ENCODE measurements at regions not wholly inside any gene's neighbourhood (a gene's known extent, or its start where the extent isn't known, plus 50 kb on each side); places are given as distances from the start of the nearest gene placed in this dataset.

DNA sequence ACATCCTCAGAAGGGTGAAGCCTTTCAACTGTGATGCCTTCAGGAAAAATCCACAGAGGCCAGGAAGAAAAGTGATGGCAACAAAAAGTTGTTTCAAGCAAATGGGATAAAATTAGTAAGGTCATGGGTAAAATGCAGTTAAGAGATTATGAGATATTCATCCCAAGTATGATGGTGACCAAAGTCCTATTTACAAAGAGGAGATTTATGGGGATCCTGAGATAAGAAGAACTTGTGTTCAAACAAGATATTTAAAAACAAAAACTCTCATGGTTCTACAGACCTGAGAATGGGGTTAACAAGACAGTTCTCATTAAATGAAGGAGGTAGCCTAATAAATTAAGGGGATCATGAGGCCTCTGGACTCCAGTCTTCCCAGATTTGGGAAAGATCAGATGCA is 184.4 kb downstream of the FCRL5 start:
- Histone ChIP-seq H4K20me1 (ENCODE audit: insufficient read depth, low read length, poor library complexity, severe bottlenecking) (no peaks in the 10 kb centered on the region), H3K9me3 (ENCODE audit: insufficient read depth, low read depth, low read length) (no peaks in the 10 kb centered on the region), H3F3A (ENCODE audit: low read depth) (no peaks in the 10 kb centered on the region), H2AFZ (ENCODE audit: low read length) (0 out of 2 replicates have a peak overlapping the region, but pooled peaks have one; percentile 56), H3K9me2 (replicated peaks; ENCODE audit: low read depth, low read length) (no peaks in the 10 kb centered on the region), H3K36me3 (ENCODE audit: insufficient read depth, low read length) (no peaks in the 10 kb centered on the region), H3K9ac (ENCODE audit: low read depth, low read length, poor library complexity, severe bottlenecking) (no peak overlapping the region), H3K79me2 (ENCODE audit: insufficient read depth, low read length) (no peaks in the 10 kb centered on the region), H3K4me3 (ENCODE audit: low read length, poor library complexity, severe bottlenecking) (no peak overlapping the region), H3K4me2 (ENCODE audit: low read depth, low read length, poor library complexity, severe bottlenecking) (no peak overlapping the region), H3K27me3 (ENCODE audit: insufficient read depth, low read length, poor library complexity, severe bottlenecking) (no peaks in the 10 kb centered on the region), H3K4me1 (ENCODE audit: insufficient read depth, low read length, poor library complexity, severe bottlenecking) (peaks cover 23% of the 10 kb centered on the region)
- TF ChIP-seq, protein P1, sequence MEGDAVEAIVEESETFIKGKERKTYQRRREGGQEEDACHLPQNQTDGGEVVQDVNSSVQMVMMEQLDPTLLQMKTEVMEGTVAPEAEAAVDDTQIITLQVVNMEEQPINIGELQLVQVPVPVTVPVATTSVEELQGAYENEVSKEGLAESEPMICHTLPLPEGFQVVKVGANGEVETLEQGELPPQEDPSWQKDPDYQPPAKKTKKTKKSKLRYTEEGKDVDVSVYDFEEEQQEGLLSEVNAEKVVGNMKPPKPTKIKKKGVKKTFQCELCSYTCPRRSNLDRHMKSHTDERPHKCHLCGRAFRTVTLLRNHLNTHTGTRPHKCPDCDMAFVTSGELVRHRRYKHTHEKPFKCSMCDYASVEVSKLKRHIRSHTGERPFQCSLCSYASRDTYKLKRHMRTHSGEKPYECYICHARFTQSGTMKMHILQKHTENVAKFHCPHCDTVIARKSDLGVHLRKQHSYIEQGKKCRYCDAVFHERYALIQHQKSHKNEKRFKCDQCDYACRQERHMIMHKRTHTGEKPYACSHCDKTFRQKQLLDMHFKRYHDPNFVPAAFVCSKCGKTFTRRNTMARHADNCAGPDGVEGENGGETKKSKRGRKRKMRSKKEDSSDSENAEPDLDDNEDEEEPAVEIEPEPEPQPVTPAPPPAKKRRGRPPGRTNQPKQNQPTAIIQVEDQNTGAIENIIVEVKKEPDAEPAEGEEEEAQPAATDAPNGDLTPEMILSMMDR (conservative IDR thresholded peaks at IDR 0.05; ENCODE audit: low read length) = no peak
- no peak for TF ChIP-seq EZH2phosphoT487 (IDR thresholded peaks at IDR 0.05; ENCODE audit: borderline replicate concordance)

GRCh38 chr1:157367091-157367739 is 185.1 kb downstream of the FCRL5 start:
- Histone ChIP-seq H3K9ac (ENCODE audit: low read depth, low read length, poor library complexity, severe bottlenecking) (peak overlapping the region; percentile 15), H4K20me1 (ENCODE audit: insufficient read depth, low read length, poor library complexity, severe bottlenecking) (no peaks in the 10 kb centered on the region), H3K27me3 (ENCODE audit: insufficient read depth, low read length, poor library complexity, severe bottlenecking) (no peaks in the 10 kb centered on the region), H3K4me1 (ENCODE audit: insufficient read depth, low read length, poor library complexity, severe bottlenecking) (peaks cover 23% of the 10 kb centered on the region), H3K4me2 (ENCODE audit: low read depth, low read length, poor library complexity, severe bottlenecking) (peak overlapping the region; percentile 21), H3F3A (ENCODE audit: low read depth) (no peaks in the 10 kb centered on the region), H3K9me3 (ENCODE audit: insufficient read depth, low read depth, low read length) (no peaks in the 10 kb centered on the region), H3K9me2 (replicated peaks; ENCODE audit: low read depth, low read length) (no peaks in the 10 kb centered on the region), H3K36me3 (ENCODE audit: insufficient read depth, low read length) (no peaks in the 10 kb centered on the region), H2AFZ (ENCODE audit: low read length) (peak overlapping the region; percentile 56; the same call in 1 of the 2 replicates), H3K4me3 (ENCODE audit: low read length, poor library complexity, severe bottlenecking) (no peak overlapping the region), H3K79me2 (ENCODE audit: insufficient read depth, low read length) (no peaks in the 10 kb centered on the region)
- no peak for TF ChIP-seq EZH2phosphoT487 (IDR thresholded peaks at IDR 0.05; ENCODE audit: borderline replicate concordance)
- TF ChIP-seq, protein P1 (conservative IDR thresholded peaks at IDR 0.05; ENCODE audit: low read length) = no peak

GRCh38 chr1:157364612-157365011 is 187.7 kb downstream of the FCRL5 start:
- Histone ChIP-seq H3K9ac (ENCODE audit: low read depth, low read length, poor library complexity, severe bottlenecking) (no peak overlapping the region), H3K27me3 (ENCODE audit: insufficient read depth, low read length, poor library complexity, severe bottlenecking) (no peaks in the 10 kb centered on the region), H3K4me2 (ENCODE audit: low read depth, low read length, poor library complexity, severe bottlenecking) (no peak overlapping the region), H3K9me2 (replicated peaks; ENCODE audit: low read depth, low read length) (no peaks in the 10 kb centered on the region), H2AFZ (ENCODE audit: low read length) (no peak overlapping the region), H3K79me2 (ENCODE audit: insufficient read depth, low read length) (no peaks in the 10 kb centered on the region), H3K4me3 (ENCODE audit: low read length, poor library complexity, severe bottlenecking) (no peak overlapping the region), H3K4me1 (ENCODE audit: insufficient read depth, low read length, poor library complexity, severe bottlenecking) (peaks cover 29% of the 10 kb centered on the region), H4K20me1 (ENCODE audit: insufficient read depth, low read length, poor library complexity, severe bottlenecking) (no peaks in the 10 kb centered on the region), H3K9me3 (ENCODE audit: insufficient read depth, low read depth, low read length) (no peaks in the 10 kb centered on the region), H3K36me3 (ENCODE audit: insufficient read depth, low read length) (no peaks in the 10 kb centered on the region), H3F3A (ENCODE audit: low read depth) (no peaks in the 10 kb centered on the region)
- TF ChIP-seq EZH2phosphoT487 (IDR thresholded peaks at IDR 0.05; ENCODE audit: borderline replicate concordance) = no peak
- TF ChIP-seq, protein P1 (conservative IDR thresholded peaks at IDR 0.05; ENCODE audit: low read length) = no peak

Measured in Loucy (cell line).